Chondrocyte (in vitro differentiated cells): ENCODE measurements at regions not wholly inside any gene's neighbourhood (a gene's known extent, or its start where the extent isn't known, plus 50 kb on each side); places are given as distances from the start of the nearest gene placed in this dataset.

Source experiments
- DNase-seq: peaks from one replicate; pipeline ENCODE4 v3.0.0; 2021; ENCODE audit warnings: mixed read lengths, low spot score
- H3K27ac Mint-ChIP-seq: one replicate; pipeline ENCODE4 v1.8.0; 2021; ENCODE audit warnings: mild to moderate bottlenecking, moderate library complexity, mixed read lengths; ENCODE audit not compliant: unreplicated experiment
- H3K27me3 Mint-ChIP-seq: 2 replicates; pipeline ENCODE4 v1.8.0; 2021; ENCODE audit warnings: low read depth, mixed read lengths
- H3K36me3 Mint-ChIP-seq: 2 replicates; pipeline ENCODE4 v1.8.0; 2021; ENCODE audit warnings: low read depth, mixed read lengths
- H3K4me1 Mint-ChIP-seq: 2 replicates; pipeline ENCODE4 v1.8.0; 2021; ENCODE audit warnings: low read depth, mild to moderate bottlenecking, mixed read lengths
- H3K4me3 Mint-ChIP-seq: one replicate; pipeline ENCODE4 v1.8.0; 2021; ENCODE audit warnings: mild to moderate bottlenecking, moderate library complexity, mixed read lengths; ENCODE audit not compliant: unreplicated experiment
- H3K9me3 Mint-ChIP-seq: 2 replicates; pipeline ENCODE4 v1.8.0; 2021; ENCODE audit warnings: low read depth, mixed read lengths
- CTCF ChIP-seq: fragments of 200-600 bp; sonication (generic); IDR thresholded peaks from 2 replicates; pipeline ENCODE4 v1.5.0; 2021; ENCODE audit warnings: antibody characterized with exemption, mild to moderate bottlenecking, moderate library complexity

GRCh38 chr14:53468876-53469275, 315.8 kb upstream of the DDHD1 start:
- H3K9me3 Mint-ChIP-seq = peaks cover 6% of the 10 kb centered on the region
- H3K27ac Mint-ChIP-seq = no peak overlapping the region
- H3K4me1 Mint-ChIP-seq = peaks cover 9% of the 10 kb centered on the region

GRCh38 chr14:53464376-53464775, 311.3 kb upstream of the DDHD1 start:
- no peaks in the 10 kb centered on the region for H3K4me1 Mint-ChIP-seq

More at GRCh38 chr14:53468876-53469275, 315.8 kb upstream of the DDHD1 start:
- no peak for TF ChIP-seq CTCF
- no peak for DNase-seq
- Mint-ChIP-seq H3K4me3 (no peak overlapping the region), H3K27me3 (no peaks in the 10 kb centered on the region), H3K36me3 (no peaks in the 10 kb centered on the region)

GRCh38 chr14:53462931-53463778, 310.0 kb upstream of the DDHD1 start:
- H3K9me3 Mint-ChIP-seq = peaks cover 6% of the 10 kb centered on the region
- TF ChIP-seq CTCF = no peak
- H3K27ac Mint-ChIP-seq = no peak overlapping the region
- no peaks in the 10 kb centered on the region for H3K27me3 Mint-ChIP-seq
- H3K4me1 Mint-ChIP-seq = peaks cover 9% of the 10 kb centered on the region
- H3K4me3 Mint-ChIP-seq = no peak overlapping the region
- no peaks in the 10 kb centered on the region for H3K36me3 Mint-ChIP-seq
- DNase-seq = no peak

More at GRCh38 chr14:53464376-53464775, 311.3 kb upstream of the DDHD1 start:
- H3K27ac Mint-ChIP-seq = no peak overlapping the region
- peaks cover 6% of the 10 kb centered on the region for H3K9me3 Mint-ChIP-seq
- no peak overlapping the region for H3K4me3 Mint-ChIP-seq
- no peaks in the 10 kb centered on the region for H3K36me3 Mint-ChIP-seq
- no peak for DNase-seq
- no peaks in the 10 kb centered on the region for H3K27me3 Mint-ChIP-seq
- TF ChIP-seq CTCF = no peak

- TF ChIP-seq CTCF = no peak
- peaks cover 11% of the 10 kb centered on the region for H3K4me1 Mint-ChIP-seq
- H3K36me3 Mint-ChIP-seq = no peaks in the 10 kb centered on the region
- H3K9me3 Mint-ChIP-seq = peaks cover 6% of the 10 kb centered on the region
- no peak overlapping the region for H3K4me3 Mint-ChIP-seq
- H3K27ac Mint-ChIP-seq = no peak overlapping the region
- DNase-seq = no peak
- H3K27me3 Mint-ChIP-seq = no peaks in the 10 kb centered on the region
Measured at GRCh38 chr14:53461858-53462257, 308.7 kb upstream of the DDHD1 start.

GRCh38 chr14:53460544-53460943, 307.4 kb upstream of the DDHD1 start:
- Mint-ChIP-seq H3K9me3 (peaks cover 4% of the 10 kb centered on the region), H3K4me1 (peaks cover 11% of the 10 kb centered on the region), H3K36me3 (no peaks in the 10 kb centered on the region), H3K4me3 (no peak overlapping the region), H3K27me3 (no peaks in the 10 kb centered on the region), H3K27ac (no peak overlapping the region)
- DNase-seq = no peak
- TF ChIP-seq CTCF = no peak
